ENCODE measurements at regions not wholly inside any gene's neighbourhood (a gene's known extent, or its start where the extent isn't known, plus 50 kb on each side); places are given as distances from the start of the nearest gene placed in this dataset.
"Not testable (repeated sequence)": the region's sequence is repeated elsewhere in the genome, so short reads cannot be mapped to it uniquely, and the experiment has no call there.

- H3K4me3 Mint-ChIP-seq = no peak overlapping the region
- no peak overlapping the region for H3K27ac Mint-ChIP-seq
- ChIA-PET CTCF (no interaction called here), POLR2A (no interaction called here)
- no peak for DNase-seq
- H3K36me3 Mint-ChIP-seq = no peaks in the 10 kb centered on the region
- H3K9me3 Mint-ChIP-seq = no peaks in the 10 kb centered on the region
- intact Hi-C loops (cut with micrococcal nuclease) = no loop called here
- H3K27me3 Mint-ChIP-seq = no peaks in the 10 kb centered on the region
- no peaks in the 10 kb centered on the region for H3K4me1 Mint-ChIP-seq (ENCODE audit: low read depth)
Observed at GRCh38 chr3:167030082-167030725, 349.9 kb downstream of the ZBBX start.

- H3K27me3 Mint-ChIP-seq; H3K27ac Mint-ChIP-seq; POLR2A ChIA-PET; H3K4me3 Mint-ChIP-seq; CTCF ChIA-PET; H3K36me3 Mint-ChIP-seq; H3K9me3 Mint-ChIP-seq; H3K4me1 Mint-ChIP-seq (ENCODE audit: low read depth); intact Hi-C loops (cut with micrococcal nuclease); DNase-seq: not testable (repeated sequence)
Observed at GRCh38 chr3:167019503-167019902, 360.6 kb downstream of the ZBBX start.

GRCh38 chr3:167018591-167019111 is 361.4 kb downstream of the ZBBX start:
- POLR2A ChIA-PET; H3K4me1 Mint-ChIP-seq (ENCODE audit: low read depth); intact Hi-C loops (cut with micrococcal nuclease); H3K36me3 Mint-ChIP-seq; H3K9me3 Mint-ChIP-seq; CTCF ChIA-PET; H3K4me3 Mint-ChIP-seq; H3K27ac Mint-ChIP-seq; H3K27me3 Mint-ChIP-seq; DNase-seq: not testable (repeated sequence)

- ChIA-PET POLR2A (no interaction called here), CTCF (no interaction called here)
- no peaks in the 10 kb centered on the region for H3K36me3 Mint-ChIP-seq
- no peaks in the 10 kb centered on the region for H3K27me3 Mint-ChIP-seq
- no peaks in the 10 kb centered on the region for H3K4me1 Mint-ChIP-seq (ENCODE audit: low read depth)
- peaks cover 3% of the 10 kb centered on the region for H3K9me3 Mint-ChIP-seq
- DNase-seq = no peak
- intact Hi-C loops (cut with micrococcal nuclease) = no loop called here
- H3K4me3 Mint-ChIP-seq = no peak overlapping the region
- no peak overlapping the region for H3K27ac Mint-ChIP-seq
Observed at GRCh38 chr3:167012691-167013090, 367.4 kb downstream of the ZBBX start.

- Mint-ChIP-seq H3K36me3 (no peaks in the 10 kb centered on the region), H3K27ac (no peak overlapping the region), H3K4me1 (ENCODE audit: low read depth) (no peaks in the 10 kb centered on the region), H3K27me3 (no peaks in the 10 kb centered on the region), H3K4me3 (no peak overlapping the region), H3K9me3 (peaks cover 4% of the 10 kb centered on the region)
- DNase-seq = no peak
- intact Hi-C loops (cut with micrococcal nuclease) = no loop called here
- CTCF ChIA-PET = no interaction called here
- POLR2A ChIA-PET = no interaction called here
Observed at GRCh38 chr3:167008791-167009190, 371.3 kb downstream of the ZBBX start.

GRCh38 chr3:167001374-167001773 is 378.7 kb downstream of the ZBBX start:
- Mint-ChIP-seq H3K36me3 (no peaks in the 10 kb centered on the region), H3K27me3 (no peaks in the 10 kb centered on the region), H3K9me3 (peaks cover 4% of the 10 kb centered on the region), H3K27ac (no peak overlapping the region), H3K4me1 (ENCODE audit: low read depth) (no peaks in the 10 kb centered on the region), H3K4me3 (no peak overlapping the region)
- intact Hi-C loops (cut with micrococcal nuclease) = no loop called here
- ChIA-PET POLR2A (no interaction called here), CTCF (no interaction called here)
- DNase-seq = no peak

- H3K27ac Mint-ChIP-seq = no peak overlapping the region
Observed at GRCh38 chr3:166993015-166993630, 387.0 kb downstream of the ZBBX start.

GRCh38 chr3:166986000-166986399 is 394.1 kb downstream of the ZBBX start:
- no peaks in the 10 kb centered on the region for H3K36me3 Mint-ChIP-seq
- H3K27ac Mint-ChIP-seq = no peak overlapping the region
- no peaks in the 10 kb centered on the region for H3K27me3 Mint-ChIP-seq
- no peak for DNase-seq
- H3K9me3 Mint-ChIP-seq = no peaks in the 10 kb centered on the region
- POLR2A ChIA-PET = interaction anchor here (0.7 kb wide), 1 partner anchor 15 kb away, joined by 3 read pairs; no protein-coding TSS in a partner anchor
- H3K4me3 Mint-ChIP-seq = no peak overlapping the region
- no peaks in the 10 kb centered on the region for H3K4me1 Mint-ChIP-seq (ENCODE audit: low read depth)
- intact Hi-C loops (cut with micrococcal nuclease) = no loop called here
- CTCF ChIA-PET = no interaction called here

More at GRCh38 chr3:166993015-166993630, 387.0 kb downstream of the ZBBX start:
- intact Hi-C loops (cut with micrococcal nuclease) = no loop called here
- no peak for DNase-seq
- CTCF ChIA-PET = no interaction called here
- POLR2A ChIA-PET = no interaction called here
- no peaks in the 10 kb centered on the region for H3K27me3 Mint-ChIP-seq
- no peaks in the 10 kb centered on the region for H3K4me1 Mint-ChIP-seq (ENCODE audit: low read depth)
- H3K9me3 Mint-ChIP-seq = no peaks in the 10 kb centered on the region
- no peaks in the 10 kb centered on the region for H3K36me3 Mint-ChIP-seq
- no peak overlapping the region for H3K4me3 Mint-ChIP-seq

GRCh38 chr3:166975796-166976195 is 404.3 kb downstream of the ZBBX start:
- POLR2A ChIA-PET; H3K36me3 Mint-ChIP-seq; intact Hi-C loops (cut with micrococcal nuclease); H3K27me3 Mint-ChIP-seq; DNase-seq; H3K27ac Mint-ChIP-seq; H3K4me3 Mint-ChIP-seq; H3K9me3 Mint-ChIP-seq; CTCF ChIA-PET; H3K4me1 Mint-ChIP-seq (ENCODE audit: low read depth): not testable (repeated sequence)

- H3K4me1 Mint-ChIP-seq (ENCODE audit: low read depth); CTCF ChIA-PET; H3K9me3 Mint-ChIP-seq; H3K27me3 Mint-ChIP-seq; POLR2A ChIA-PET; H3K27ac Mint-ChIP-seq; H3K4me3 Mint-ChIP-seq; intact Hi-C loops (cut with micrococcal nuclease); H3K36me3 Mint-ChIP-seq; DNase-seq: not testable (repeated sequence)
Observed at GRCh38 chr3:166967714-166968113, 412.4 kb downstream of the ZBBX start.

- Mint-ChIP-seq H3K36me3 (no peaks in the 10 kb centered on the region), H3K4me1 (ENCODE audit: low read depth) (no peaks in the 10 kb centered on the region), H3K9me3 (no peaks in the 10 kb centered on the region), H3K27ac (no peak overlapping the region), H3K4me3 (no peak overlapping the region), H3K27me3 (no peaks in the 10 kb centered on the region)
- ChIA-PET CTCF (no interaction called here), POLR2A (no interaction called here)
- intact Hi-C loops (cut with micrococcal nuclease) = no loop called here
- DNase-seq = no peak
Observed at GRCh38 chr3:166962911-166963310, 417.2 kb downstream of the ZBBX start.

GRCh38 chr3:166957121-166957520 is 423.0 kb downstream of the ZBBX start:
- no peak overlapping the region for H3K4me3 Mint-ChIP-seq
- H3K36me3 Mint-ChIP-seq = no peaks in the 10 kb centered on the region
- intact Hi-C loops (cut with micrococcal nuclease) = no loop called here
- no peak for DNase-seq
- no peak overlapping the region for H3K27ac Mint-ChIP-seq
- no peaks in the 10 kb centered on the region for H3K4me1 Mint-ChIP-seq (ENCODE audit: low read depth)
- peaks cover 20% of the 10 kb centered on the region for H3K9me3 Mint-ChIP-seq
- POLR2A ChIA-PET = no interaction called here
- no peaks in the 10 kb centered on the region for H3K27me3 Mint-ChIP-seq
- CTCF ChIA-PET = no interaction called here

GRCh38 chr3:166955201-166955939 is 424.7 kb downstream of the ZBBX start:
- no peaks in the 10 kb centered on the region for H3K27me3 Mint-ChIP-seq
- intact Hi-C loops (cut with micrococcal nuclease) = no loop called here
- no peaks in the 10 kb centered on the region for H3K4me1 Mint-ChIP-seq (ENCODE audit: low read depth)
- H3K4me3 Mint-ChIP-seq = no peak overlapping the region
- no peak for DNase-seq
- ChIA-PET POLR2A (no interaction called here), CTCF (no interaction called here)
- H3K36me3 Mint-ChIP-seq = no peaks in the 10 kb centered on the region
- H3K9me3 Mint-ChIP-seq = peaks cover 22% of the 10 kb centered on the region
- no peak overlapping the region for H3K27ac Mint-ChIP-seq
